Sigmoid colon (tissue), 4 donors: ENCODE measurements at regions not wholly inside any gene's neighbourhood (a gene's known extent, or its start where the extent isn't known, plus 50 kb on each side); places are given as distances from the start of the nearest gene placed in this dataset.

Source experiments
- EP300 ChIP-seq, 4 donors: sonication (generic); formaldehyde crosslinking; IDR thresholded peaks; one replicate each; pipeline ENCODE4 v1.6.1; 2017; ENCODE audit warnings: antibody characterized with exemption in 4 of 4
- POLR2A ChIP-seq, 2 donors: fragments of 450-650 bp; IDR thresholded peaks; one replicate each; pipeline ENCODE4 v1.6.1; 2016; ENCODE audit warnings: antibody characterized with exemption in 2 of 2, mild to moderate bottlenecking in 2 of 2, moderate library complexity in 2 of 2
- POLR2AphosphoS5 ChIP-seq, 4 donors: sonication (generic); formaldehyde crosslinking; IDR thresholded peaks; one replicate each; pipeline ENCODE4 v1.6.1; 2017; ENCODE audit warnings: antibody characterized with exemption in 4 of 4
- TF ChIP-seq, protein P1 (sequence below), 4 experiments: fragments of 450-650 bp in 3 of 4; fragments of 200-600 bp in 1 of 4; IDR thresholded peaks; one replicate each; pipeline ENCODE4 v1.5.1; 2016 to 2019; ENCODE audit warnings: antibody characterized with exemption in 4 of 4, mild to moderate bottlenecking in 3 of 4, moderate library complexity in 2 of 4

DNA sequence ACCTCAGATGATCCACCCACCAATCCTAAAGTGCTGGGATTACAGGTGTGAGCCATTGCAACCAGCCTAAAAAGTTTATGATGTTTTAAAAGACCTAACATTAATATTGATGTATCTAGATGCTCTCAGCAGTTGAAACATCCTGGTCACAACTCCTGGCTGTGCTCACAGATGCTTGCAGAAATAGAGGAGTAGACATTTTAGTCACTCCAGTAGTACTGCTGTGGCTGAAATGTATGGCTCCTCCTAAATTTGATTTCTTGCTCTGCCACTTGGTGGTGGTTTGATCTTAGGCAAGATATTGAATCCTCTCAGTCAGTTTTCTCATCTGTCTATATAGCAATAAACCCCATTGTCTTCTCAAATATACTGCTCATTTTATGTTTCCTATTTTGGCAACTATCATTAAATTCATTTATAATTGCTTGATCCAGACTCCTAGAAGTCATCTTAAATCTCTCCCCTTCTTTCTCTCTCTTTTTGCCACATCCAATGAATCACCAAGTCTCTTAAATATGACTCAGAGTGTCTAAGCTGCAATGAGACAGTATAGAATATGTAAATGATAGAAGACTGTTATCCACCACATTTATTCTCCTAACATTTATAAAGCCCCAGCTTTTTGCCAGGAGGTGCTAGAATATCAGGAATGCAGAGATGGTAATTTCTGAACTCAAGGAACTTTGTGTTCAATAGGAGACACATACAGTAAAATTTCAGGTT is 78.1 kb upstream of the NRBF2 start:
- TF ChIP-seq, protein P1, sequence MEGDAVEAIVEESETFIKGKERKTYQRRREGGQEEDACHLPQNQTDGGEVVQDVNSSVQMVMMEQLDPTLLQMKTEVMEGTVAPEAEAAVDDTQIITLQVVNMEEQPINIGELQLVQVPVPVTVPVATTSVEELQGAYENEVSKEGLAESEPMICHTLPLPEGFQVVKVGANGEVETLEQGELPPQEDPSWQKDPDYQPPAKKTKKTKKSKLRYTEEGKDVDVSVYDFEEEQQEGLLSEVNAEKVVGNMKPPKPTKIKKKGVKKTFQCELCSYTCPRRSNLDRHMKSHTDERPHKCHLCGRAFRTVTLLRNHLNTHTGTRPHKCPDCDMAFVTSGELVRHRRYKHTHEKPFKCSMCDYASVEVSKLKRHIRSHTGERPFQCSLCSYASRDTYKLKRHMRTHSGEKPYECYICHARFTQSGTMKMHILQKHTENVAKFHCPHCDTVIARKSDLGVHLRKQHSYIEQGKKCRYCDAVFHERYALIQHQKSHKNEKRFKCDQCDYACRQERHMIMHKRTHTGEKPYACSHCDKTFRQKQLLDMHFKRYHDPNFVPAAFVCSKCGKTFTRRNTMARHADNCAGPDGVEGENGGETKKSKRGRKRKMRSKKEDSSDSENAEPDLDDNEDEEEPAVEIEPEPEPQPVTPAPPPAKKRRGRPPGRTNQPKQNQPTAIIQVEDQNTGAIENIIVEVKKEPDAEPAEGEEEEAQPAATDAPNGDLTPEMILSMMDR (IDR thresholded peaks at IDR 0.05): no peak
- TF ChIP-seq EP300 (IDR thresholded peaks at IDR 0.05): no peak
- no peak for TF ChIP-seq POLR2A (IDR thresholded peaks at IDR 0.05)
- TF ChIP-seq POLR2AphosphoS5 (IDR thresholded peaks at IDR 0.05): no peak
